ENCODE measurements at regions not wholly inside any gene's neighbourhood (a gene's known extent, or its start where the extent isn't known, plus 50 kb on each side); places are given as distances from the start of the nearest gene placed in this dataset.

- Mint-ChIP-seq H3K4me1 (peaks cover 9 to 13% of the 10 kb centered on the region in 2 experiments), H3K27me3 (ENCODE audit: low read depth) (peaks cover 6% of the 10 kb centered on the region), H3K36me3 (ENCODE audit: insufficient read depth in 1 of 3, low read depth in 3 of 3) (peaks cover 0 to 8% (median 2%) of the 10 kb centered on the region in 3 experiments; a peak in 4 of 7 replicates), H3K9me3 (peaks cover 9 to 18% of the 10 kb centered on the region in 2 experiments), H3K4me3 (no peak overlapping the region), H3K27ac (no peak overlapping the region)
- TF ChIP-seq, protein P1, sequence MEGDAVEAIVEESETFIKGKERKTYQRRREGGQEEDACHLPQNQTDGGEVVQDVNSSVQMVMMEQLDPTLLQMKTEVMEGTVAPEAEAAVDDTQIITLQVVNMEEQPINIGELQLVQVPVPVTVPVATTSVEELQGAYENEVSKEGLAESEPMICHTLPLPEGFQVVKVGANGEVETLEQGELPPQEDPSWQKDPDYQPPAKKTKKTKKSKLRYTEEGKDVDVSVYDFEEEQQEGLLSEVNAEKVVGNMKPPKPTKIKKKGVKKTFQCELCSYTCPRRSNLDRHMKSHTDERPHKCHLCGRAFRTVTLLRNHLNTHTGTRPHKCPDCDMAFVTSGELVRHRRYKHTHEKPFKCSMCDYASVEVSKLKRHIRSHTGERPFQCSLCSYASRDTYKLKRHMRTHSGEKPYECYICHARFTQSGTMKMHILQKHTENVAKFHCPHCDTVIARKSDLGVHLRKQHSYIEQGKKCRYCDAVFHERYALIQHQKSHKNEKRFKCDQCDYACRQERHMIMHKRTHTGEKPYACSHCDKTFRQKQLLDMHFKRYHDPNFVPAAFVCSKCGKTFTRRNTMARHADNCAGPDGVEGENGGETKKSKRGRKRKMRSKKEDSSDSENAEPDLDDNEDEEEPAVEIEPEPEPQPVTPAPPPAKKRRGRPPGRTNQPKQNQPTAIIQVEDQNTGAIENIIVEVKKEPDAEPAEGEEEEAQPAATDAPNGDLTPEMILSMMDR (conservative IDR thresholded peaks at IDR 0.05), result no peak
- H2AK5ac ChIP-seq (ENCODE audit: insufficient read length, low read length), result no peak overlapping the region
- no peak overlapping the region for H4K8ac ChIP-seq (replicated peaks; ENCODE audit: insufficient read length, low read depth, low read length)
- H3K27ac ChIP-seq (ENCODE audit: insufficient read length, low read depth, low read length), result no peak overlapping the region
- no peak overlapping the region for H2AFZ ChIP-seq (ENCODE audit: low read length)
- no peak overlapping the region for H3K4ac ChIP-seq (ENCODE audit: low read depth, low read length)
- H3K4me1 ChIP-seq (ENCODE audit: insufficient read depth, low read length), result no peaks in the 10 kb centered on the region
- H3K79me1 ChIP-seq (ENCODE audit: insufficient read depth, low read depth, low read length, poor library complexity, severe bottlenecking), result no peaks in the 10 kb centered on the region
- H3K56ac ChIP-seq (ENCODE audit: insufficient read length, low read depth, low read length), result no peak overlapping the region
- no peak overlapping the region for H2BK120ac ChIP-seq (ENCODE audit: low read depth, low read length, poor library complexity, severe bottlenecking)
- H3K9me3 ChIP-seq (ENCODE audit: control insufficient read depth, low read depth, low read length), result no peaks in the 10 kb centered on the region
- no peak overlapping the region for H2BK5ac ChIP-seq (ENCODE audit: insufficient read length, low read length)
- no peaks in the 10 kb centered on the region for H3K79me2 ChIP-seq (ENCODE audit: insufficient read depth, low read length)
- no peak overlapping the region for H4K91ac ChIP-seq (ENCODE audit: insufficient read length, low read depth, low read length)
- H3T11ph ChIP-seq (ENCODE audit: low read length), result no peak overlapping the region
- no peak overlapping the region for H3K18ac ChIP-seq (ENCODE audit: insufficient read length, low read depth, low read length)
- H4K5ac ChIP-seq (ENCODE audit: insufficient read length, low read depth, low read length), result no peak overlapping the region
- H3K27me3 ChIP-seq (ENCODE audit: insufficient read depth, low read length), result no peaks in the 10 kb centered on the region
- no peak overlapping the region for H3K14ac ChIP-seq (ENCODE audit: insufficient read depth, low read length)
- no peak overlapping the region for H3K4me2 ChIP-seq (ENCODE audit: insufficient read depth, insufficient read length, low read length)
- H2BK12ac ChIP-seq (ENCODE audit: insufficient read length, low read depth, low read length), result no peak overlapping the region
- no peak overlapping the region for H3K9ac ChIP-seq (ENCODE audit: extremely low read depth, insufficient read length, low read length)
- DNase-seq, result no peak
- H2BK15ac ChIP-seq (ENCODE audit: low read depth, low read length), result no peak overlapping the region
- no peaks in the 10 kb centered on the region for H3K23me2 ChIP-seq (ENCODE audit: insufficient read length, low read depth, low read length, poor library complexity, severe bottlenecking)
- no peaks in the 10 kb centered on the region for H4K20me1 ChIP-seq (ENCODE audit: control insufficient read depth, insufficient read depth, insufficient read length)
- WGBS (ENCODE audit: extremely low coverage, insufficient read length, low lambda C conversion rate), result no CpG with 5 or more reads among the region's 4 CpGs
- no peak overlapping the region for H2BK20ac ChIP-seq (ENCODE audit: low read depth, low read length, poor library complexity, severe bottlenecking)
- H3K23ac ChIP-seq (ENCODE audit: insufficient read length, low read depth, low read length), result no peak overlapping the region
These were observed 64.4 kb downstream of the FOS start for GRCh38 chr14:75342762-75343599.

Data from H9 (cell line).